HG03175 (cell line): ENCODE measurements at regions not wholly inside any gene's neighbourhood (a gene's known extent, or its start where the extent isn't known, plus 50 kb on each side); places are given as distances from the start of the nearest gene placed in this dataset.

ENCODE experiments used
- ATAC-seq: cut with Tn5 transposase; IDR thresholded peaks from one replicate; pipeline ENCODE4 v1.9.1; 2021; ENCODE audit warnings: mild to moderate bottlenecking, moderate library complexity; ENCODE audit not compliant: unreplicated experiment

DNA sequence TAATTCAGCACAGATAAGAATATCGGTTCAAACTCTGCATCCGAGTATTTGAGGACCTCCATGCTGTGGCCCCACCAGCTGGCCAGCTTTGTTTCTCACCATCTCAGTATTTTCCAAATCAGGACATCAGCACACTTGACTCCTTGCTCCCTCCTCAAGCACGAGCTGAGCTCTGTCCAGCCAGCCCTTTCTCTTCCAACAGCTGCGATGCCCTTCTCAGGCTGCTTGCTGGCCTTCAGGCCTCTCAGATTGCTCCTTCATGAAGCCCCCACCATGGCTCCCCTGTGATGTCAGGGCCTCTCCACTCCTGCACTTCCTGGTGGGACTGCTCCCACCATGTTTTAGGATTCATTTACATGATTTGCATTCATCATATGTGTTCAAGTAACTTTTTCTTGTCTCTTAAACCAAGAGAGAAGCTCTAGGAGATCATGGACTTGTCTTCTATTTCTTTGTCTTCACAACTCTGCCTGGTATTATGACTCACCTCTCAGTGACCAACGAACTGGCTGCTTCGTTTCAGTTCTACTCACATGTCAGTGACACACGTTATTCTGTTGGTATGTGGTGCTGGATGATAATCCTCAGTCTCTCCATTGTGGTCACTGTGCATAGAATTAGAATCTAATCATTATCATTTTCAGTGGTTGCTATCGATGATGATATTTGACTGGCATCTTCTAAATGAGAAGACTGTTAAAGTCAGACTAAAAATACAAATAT lies 471.7 kb downstream of the EFNB2 start:
- ATAC-seq, result no peak

DNA sequence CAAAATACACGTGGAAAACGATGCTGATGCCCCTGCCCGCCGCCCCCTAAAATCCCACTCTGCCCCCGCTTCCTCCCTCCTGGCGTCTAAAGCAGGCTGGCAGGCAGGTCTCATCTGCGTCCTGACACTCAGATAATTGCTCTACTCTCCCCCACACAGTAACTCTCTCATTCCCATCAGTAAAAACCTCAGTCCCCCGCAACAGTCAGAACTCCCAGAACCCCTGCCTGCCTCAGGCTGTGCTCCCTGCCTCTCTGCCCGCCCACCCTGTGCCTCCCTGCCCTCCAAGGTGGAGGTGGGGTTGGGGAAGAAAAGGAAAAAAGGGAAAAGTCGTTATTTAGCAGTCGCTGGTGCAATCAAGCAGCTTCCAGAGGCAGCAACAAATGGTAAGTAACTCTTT lies 473.7 kb downstream of the EFNB2 start:
- ATAC-seq, result no peak

DNA sequence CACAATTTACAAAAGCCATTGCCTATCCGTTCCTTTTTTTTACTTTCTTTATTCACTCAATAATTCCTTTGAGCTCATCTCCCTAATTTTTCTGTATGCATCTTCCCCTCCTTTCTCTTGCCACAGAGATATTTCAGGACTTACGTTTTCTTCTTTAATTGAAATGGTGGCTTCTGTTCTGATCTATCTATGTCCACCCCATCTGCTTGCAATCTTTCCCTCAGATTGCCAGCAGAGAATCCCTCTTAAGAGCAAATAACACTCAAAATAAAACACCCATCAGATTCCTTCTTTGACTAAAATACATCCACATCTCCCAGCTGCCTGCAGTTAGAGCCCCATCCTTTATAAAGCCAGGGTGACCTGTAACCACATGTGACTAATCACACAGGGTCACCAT lies 478.6 kb downstream of the EFNB2 start:
- ATAC-seq, result no peak

DNA sequence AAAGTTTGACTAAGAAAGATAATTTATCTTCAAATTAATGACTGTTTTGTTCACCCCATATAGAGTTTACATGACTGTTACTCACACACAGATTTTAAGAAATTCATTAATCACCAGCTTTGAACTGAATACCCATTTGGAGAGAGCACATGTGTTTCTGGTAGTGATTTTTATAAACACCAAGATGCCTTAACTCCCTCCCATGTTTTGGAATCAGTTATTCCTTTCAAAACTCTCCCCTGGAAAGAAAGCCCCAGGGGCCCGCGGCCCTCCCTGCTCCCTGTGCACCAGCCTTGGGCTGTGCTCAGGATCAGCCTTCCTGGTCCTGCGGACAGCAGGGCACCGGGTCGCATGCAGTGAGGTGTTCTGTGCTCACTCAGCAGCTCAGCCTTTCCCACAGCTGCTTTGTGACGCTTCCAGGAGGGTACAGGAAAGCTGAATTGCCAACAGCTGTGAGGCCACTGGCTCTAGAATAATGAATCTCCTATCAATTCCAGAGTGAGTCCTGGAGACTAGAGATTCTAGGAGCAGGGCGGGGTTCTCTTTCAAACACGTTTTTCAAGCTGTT lies 483.2 kb downstream of the EFNB2 start:
- no peak for ATAC-seq

DNA sequence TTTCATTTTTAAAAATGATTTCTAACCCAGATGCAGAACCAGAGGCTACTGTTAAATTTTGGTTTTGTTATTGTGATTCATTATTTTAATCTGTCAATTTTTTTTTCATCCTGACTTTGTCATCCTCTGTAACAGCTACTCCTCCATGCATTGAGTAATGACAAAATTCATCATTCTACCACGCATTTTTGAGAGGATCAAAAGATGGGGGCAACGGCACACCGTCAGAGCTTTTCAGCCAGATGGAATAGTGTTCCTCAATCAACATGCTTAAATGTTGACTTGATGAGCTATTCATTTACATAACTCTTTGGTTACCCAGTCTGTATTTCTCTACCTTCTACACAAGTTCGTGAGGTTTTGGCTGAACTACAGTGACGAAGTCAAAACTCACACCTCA lies 486.3 kb downstream of the EFNB2 start:
- no peak for ATAC-seq

DNA sequence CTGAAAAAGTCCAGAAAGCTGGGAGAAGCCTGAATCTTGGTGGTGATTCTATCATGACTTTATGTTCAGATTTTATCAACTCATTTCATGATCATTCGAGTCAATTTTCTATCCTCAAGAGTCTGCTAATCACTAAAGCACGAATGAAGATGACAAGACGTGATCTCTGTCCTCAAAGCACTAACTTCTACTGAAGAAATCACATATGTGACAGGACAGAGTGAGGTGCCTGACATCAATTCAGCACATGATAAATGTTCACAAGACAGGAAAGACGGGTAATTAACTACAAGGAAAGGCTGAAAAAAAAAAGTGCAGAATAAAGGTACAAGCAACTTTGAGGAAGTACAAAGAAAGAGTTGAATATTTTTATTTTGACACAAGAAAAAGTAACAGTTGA lies 487.1 kb downstream of the EFNB2 start:
- ATAC-seq, result no peak

DNA sequence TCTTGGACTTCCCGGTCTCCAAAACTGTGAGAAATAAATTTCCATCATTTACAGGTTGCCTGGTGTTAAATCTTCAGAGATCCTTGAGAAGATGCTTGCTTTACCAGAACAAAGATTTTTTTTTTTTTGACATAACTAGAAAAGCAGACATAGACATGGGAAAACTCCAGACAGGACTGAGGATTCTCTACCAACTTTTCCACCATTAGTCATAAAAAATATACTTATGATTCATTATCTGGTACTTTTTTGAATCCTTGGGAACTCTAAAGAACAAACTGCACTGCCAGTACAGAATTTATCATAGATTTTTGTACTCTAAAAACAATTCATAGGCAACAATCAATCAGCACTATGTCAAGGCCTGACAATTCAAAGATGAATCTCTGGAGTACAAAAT lies 487.6 kb downstream of the EFNB2 start:
- ATAC-seq, result no peak

DNA sequence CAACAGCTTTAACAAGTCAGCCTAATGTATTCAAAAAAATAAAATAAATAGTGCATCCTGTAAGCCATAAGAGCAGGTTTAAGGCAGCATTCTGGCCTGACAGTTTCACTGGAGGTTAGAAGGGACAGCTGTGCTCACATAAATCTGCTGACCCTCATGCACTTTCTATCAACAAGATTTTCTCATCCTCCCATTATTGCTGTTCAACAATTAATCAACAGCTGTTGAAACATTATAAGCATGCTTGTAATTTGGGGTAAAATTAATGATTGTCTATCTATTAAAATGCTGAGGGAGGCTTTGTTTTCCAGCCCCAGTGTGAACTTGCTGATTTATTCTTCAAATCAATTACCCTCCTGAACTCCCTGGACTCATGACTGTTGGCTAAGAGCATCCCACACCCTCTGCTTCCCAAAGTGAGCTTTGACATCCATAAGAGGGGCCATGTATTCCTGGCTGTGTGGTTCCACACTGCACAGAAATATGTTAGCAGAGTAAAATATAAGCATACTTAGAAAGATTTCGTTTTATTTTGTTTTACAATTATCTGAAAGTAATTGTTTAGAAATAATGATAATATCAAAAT lies 492.4 kb downstream of the EFNB2 start:
- no peak for ATAC-seq

DNA sequence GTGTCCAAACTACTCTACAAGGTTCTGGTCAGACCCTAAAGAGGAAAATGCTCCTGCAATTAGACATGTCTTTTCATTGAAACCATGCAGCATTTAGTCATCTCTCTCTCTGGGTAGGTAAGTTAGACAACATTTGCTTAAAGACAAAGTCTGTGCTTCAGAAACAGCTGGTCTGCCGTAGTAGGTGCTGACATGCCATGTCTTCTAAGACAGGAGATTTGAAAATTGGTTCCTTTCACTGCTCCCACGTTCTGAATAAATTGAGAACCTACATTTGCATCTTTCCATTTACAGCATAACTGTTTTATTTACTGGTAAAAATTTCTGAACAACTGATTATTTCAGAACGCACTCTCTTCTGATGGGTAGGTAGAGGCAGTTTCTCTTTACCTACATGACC lies 494.0 kb downstream of the EFNB2 start:
- ATAC-seq, result no peak

DNA sequence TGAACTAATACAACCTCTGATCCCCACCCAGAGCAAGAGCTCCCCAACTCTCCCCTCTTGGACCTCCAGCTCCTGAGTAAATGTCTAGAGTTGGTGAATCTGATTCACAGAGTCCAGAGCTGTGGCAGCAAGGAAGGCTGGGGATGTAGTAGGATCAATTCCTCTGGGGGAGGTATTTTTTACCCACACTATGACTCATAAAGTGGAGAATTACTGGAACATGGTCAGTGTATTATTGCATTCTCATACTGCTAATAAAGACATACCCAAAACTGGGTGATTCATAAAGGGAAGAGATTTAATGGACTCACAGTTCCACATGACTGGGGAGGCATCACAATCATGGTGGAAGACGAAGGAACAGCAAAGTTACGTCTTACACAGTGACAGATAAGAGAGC lies 496.7 kb downstream of the EFNB2 start:
- ATAC-seq, result no peak

DNA sequence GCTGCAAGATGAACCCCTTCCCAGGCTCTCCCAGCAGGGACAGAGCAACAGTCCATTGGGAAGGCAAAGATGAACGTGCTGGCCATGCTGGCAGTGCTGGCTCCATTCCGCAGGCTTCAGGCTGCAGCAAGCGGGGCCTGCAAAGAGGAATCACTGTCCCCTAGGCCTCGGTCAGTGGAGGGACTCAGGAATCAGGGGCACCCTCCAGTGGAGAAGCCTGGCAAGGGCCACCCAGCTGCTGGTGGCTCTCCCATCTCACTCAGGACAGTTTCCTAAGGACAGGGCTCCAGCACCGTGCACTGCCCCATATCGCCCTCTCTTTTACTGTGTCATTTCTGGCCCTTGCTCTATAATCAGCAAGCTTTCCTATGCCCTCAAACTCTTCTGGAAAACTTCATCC lies 498.6 kb downstream of the EFNB2 start:
- ATAC-seq, result no peak

DNA sequence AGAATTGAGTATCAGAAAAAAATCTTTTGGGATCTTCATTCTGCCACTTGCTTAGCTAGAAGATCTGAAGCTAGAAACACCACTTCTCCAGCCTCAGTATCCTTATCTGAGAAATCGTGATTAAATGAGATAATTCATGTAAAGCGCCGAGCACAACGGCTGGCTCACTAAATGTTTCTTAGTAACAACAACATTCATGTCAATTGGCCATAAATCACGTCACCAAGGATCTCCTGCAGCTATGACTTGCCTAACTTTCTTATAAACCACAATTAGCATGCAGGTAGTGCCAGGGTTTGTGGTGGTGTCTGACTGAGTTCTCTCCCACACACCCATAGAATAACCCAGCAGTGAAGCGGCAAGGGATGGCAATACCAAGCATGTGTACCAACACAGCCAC lies 501.3 kb downstream of the EFNB2 start:
- no peak for ATAC-seq

DNA sequence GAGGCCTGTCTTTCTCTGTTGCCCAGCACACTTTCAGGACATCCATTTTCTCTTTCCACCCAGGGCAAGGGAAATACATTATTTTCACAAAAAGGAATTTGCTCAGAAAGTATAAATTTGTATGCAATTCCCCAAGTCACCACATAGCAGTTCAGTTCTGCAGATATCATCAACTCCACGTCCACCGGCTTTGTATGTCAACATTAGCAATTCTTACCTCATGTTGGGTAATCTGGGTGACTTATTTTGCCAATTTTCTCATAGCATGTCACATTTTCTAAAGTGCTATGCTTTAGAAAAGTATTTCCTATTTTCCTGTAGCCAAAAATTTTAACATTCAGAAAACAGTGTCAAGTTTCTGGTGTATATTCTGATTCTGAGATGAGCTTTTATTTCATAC lies 501.8 kb downstream of the EFNB2 start:
- no peak for ATAC-seq

DNA sequence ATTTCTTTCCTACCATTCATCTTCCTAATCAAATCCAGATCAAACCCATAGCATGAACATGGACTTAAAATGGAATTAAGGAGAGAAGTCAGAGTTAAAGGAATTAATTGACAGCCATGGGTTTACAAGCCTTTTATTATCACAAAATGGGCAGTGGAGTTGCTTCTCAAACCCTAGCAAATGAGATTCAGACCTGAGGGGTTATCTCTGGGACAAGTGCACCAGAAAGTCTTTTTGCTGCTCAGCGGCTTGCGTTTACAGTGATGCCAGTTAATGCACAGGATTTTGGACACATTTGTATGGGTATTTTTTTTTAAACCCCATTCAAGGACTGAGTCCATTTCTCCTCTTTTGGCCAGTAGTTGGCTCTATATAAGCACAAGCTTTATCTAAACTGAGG lies 503.0 kb downstream of the EFNB2 start:
- no peak for ATAC-seq

DNA sequence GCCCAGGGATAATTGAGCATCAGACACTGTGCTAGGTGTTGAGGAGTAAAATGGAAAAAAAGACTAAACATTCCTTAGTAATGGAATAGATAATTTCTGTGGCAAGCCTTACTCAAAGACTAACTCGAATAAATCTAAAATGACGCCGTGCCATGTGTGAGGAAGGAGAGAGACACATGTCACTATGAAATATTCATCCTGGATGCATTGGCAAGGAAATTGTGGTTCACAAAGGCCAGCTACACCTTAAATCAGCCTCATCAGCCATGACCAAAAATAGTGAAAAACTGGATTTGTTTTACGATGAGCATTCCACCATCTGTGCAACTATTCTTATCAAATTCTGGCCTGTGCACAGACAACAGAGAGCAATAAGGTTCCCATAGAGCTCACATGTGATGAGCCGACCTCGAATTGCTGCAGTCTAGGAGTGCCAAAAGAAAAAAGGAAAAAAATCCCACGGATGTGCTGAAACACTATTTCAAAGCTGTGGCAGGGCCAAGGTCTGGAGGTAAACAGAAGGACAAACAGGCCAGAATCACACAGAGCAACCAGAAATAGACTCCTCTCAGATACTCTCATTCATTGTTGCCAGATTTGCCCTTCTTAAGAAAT lies 505.7 kb downstream of the EFNB2 start:
- no peak for ATAC-seq

DNA sequence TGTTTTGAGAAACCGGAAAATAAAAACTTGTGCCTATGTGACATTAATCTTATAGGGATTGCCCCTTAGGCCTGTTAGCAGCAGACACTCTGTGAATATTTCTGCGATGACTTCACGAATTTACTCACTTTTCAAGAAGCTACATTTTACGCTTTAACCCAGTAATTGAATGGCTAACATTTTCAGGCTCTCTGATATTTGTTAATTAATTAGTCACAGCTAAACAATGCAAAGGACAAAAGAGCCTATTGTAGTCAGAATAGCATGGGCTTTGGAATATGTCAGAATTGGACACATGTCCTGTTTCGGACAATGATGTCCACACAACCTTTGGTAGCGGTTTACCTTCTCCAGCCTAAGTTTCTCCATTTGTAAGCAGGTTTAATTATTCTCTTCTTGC lies 506.6 kb downstream of the EFNB2 start:
- ATAC-seq, result no peak

DNA sequence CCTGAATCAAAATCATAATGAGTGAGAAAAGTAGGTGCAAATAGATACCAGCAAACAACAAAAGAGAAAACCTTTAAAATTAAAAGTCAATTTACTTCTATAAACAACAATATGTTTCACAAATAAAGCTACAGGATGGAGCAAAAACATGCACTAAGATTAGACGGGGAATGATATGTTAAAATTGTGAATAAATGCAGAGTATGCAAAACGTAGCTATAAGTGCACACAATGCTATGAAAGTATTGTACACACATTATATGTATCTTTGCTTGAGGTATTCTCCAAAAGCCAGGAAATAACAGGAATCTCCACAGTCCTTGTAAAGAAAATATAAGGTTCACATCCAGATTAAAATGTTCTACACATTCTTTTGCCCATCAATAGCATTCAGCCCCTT lies 523.9 kb downstream of the EFNB2 start:
- ATAC-seq, result no peak

DNA sequence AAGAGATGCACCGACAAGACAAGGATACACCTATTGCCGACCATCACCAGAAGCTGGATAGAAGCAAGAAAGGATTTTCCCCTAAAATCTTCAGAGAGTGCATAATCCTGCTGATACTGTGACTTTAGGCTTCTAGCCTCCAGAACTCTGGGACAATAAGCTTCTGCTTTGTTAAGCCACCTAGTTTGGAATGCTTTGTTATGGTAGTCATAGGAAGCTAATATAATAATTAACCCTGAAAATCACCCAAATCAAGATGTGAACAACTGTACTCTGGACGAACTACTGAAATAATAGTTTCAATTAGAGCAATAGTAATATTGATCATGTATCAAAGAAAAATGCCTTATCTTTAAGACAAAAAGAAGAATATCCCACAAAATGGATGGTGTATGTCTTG lies 524.6 kb downstream of the EFNB2 start:
- no peak for ATAC-seq

DNA sequence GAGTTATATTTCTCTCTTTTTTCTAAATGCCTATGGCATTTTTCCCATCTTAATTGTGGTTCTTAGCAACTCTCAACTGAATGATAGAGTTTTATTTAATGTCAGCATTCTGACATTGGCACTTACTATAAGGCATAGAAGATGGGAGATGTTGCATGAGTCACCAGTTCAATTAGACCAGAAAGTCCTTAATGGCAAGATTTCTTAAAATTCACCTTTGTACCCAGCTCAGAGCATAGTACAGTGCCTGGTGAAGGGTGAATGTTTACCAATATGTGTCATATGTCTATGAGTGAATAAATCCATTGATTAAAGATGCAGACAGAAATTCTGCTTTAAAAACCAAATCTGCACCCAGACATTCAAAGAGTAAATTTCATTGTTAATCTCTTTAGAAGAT lies 526.9 kb downstream of the EFNB2 start:
- ATAC-seq, result no peak

DNA sequence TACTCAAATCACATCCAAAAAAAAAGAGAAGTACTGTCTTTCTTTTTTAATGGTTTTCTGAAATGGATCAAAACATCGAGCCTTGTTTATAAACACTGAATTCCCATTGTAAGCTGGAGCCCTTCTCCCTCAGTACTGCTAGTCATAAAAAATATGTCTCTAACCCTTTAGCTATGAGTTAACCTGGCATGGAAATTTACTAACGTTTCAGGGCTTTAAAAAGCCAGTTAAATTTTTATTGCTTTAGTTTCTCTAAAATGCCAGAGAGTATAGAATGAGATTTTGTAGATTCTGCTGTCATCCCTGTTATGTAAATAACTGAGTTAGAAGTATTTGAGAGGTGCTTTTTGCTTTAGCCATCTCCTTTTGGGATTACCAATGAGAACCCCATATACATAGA lies 528.3 kb downstream of the EFNB2 start:
- ATAC-seq, result no peak

DNA sequence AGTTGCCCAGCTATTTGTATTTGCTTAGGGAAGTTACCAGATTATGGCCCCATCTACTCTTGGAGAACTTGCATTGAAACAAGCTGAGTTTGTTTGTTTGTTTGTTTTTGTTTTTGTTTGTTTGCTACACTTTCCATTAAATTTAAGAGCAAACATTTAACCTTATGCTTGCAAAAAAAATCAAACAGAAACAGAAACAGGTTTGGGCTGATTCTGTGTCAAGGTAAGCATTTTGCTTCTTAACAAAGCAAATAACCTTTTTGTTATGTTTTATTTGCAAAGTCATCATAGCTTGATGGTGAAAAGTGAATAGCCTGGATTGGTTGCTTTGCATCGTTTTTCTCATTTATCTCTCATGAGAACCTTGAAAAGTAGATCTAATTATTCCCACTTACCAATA lies 531.8 kb downstream of the EFNB2 start:
- no peak for ATAC-seq

DNA sequence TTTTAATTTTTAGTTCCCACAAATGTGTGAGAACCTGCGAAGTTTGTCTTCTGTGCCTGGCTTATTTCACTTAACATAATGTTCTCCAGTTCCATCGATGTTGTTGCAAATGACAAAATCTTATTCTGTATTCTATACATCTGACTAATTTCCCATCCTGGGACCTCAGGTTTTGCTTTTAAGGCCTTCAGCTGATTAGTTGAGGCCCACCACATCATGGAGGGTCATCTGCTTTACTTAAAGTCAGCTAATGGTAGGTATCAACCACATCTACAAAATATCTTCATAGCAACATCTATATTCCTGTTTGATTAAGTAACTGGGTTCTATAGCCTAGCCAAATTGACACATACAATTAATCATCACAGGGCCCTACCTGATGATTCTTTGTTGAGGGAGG lies 534.0 kb downstream of the EFNB2 start:
- no peak for ATAC-seq
